B cell (primary cell): ENCODE measurements at regions not wholly inside any gene's neighbourhood (a gene's known extent, or its start where the extent isn't known, plus 50 kb on each side); places are given as distances from the start of the nearest gene placed in this dataset.

Experiments
- ATAC-seq: fragments of 200-7000 bp; cut with Tn5 transposase; one replicate; pipeline ENCODE4 v1.10.0; 2021; ENCODE audit warnings: low read depth, mild to moderate bottlenecking, moderate number of reproducible peaks, moderate library complexity
- CTCF ChIA-PET: fragments of 350-600 bp; sonication (Branson Sonifier 250); formaldehyde crosslinking; loops from one replicate; lab custom pipeline; 2021; ENCODE audit warnings: antibody characterized with exemption, inconsistent platforms; lab: Charles Lee
- POLR2A ChIA-PET: fragments of 350-600 bp; sonication (Branson Sonifier 250); formaldehyde crosslinking; loops from one replicate; lab custom pipeline; 2021; ENCODE audit warnings: antibody characterized with exemption; lab: Charles Lee
- DNase-seq: peaks from one replicate; pipeline ENCODE4 v3.0.0; 2013
- H2AFZ ChIP-seq: 2 replicates; pipeline ENCODE4 v1.6.1; 2012; ENCODE audit warnings: mild to moderate bottlenecking, low read depth, low read length; ENCODE audit not compliant: insufficient read depth, poor library complexity, severe bottlenecking
- H3K27ac ChIP-seq, 2 donors: 1 replicate in 1 of 2; 2 replicates in 1 of 2; pipeline ENCODE4 v1.5.1; 2012 to 2013; ENCODE audit warnings: low read length in 2 of 2, mild to moderate bottlenecking in 2 of 2, moderate library complexity in 1 of 2
- H3K27me3 ChIP-seq, 4 experiments: fragments of 200-600 bp in 1 of 4; sonication (generic) in 1 of 4; replicated peaks in 1 of 4; 1 replicate in 2 of 4; 2 replicates in 2 of 4; pipeline versions ENCODE4 v1.6.1 to v1.7.0; 2013 to 2016; ENCODE audit warnings: low read length in 3 of 4, mild to moderate bottlenecking in 2 of 4, mixed read lengths in 1 of 4, moderate library complexity in 1 of 4; ENCODE audit not compliant: insufficient read depth in 4 of 4, control insufficient read depth in 3 of 4; ENCODE audit errors: control extremely low read depth in 1 of 4
- H3K36me3 ChIP-seq, 2 experiments: replicated peaks in 1 of 2; 1 replicate in 1 of 2; 2 replicates in 1 of 2; pipeline versions ENCODE4 v1.6.1 to v1.7.1; 2013; ENCODE audit warnings: low read length in 1 of 2; ENCODE audit not compliant: insufficient read depth in 2 of 2, control insufficient read depth in 1 of 2; ENCODE audit errors: control extremely low read depth in 1 of 2, extremely low read depth in 1 of 2
- H3K4me1 ChIP-seq, 2 donors: fragments of 200-600 bp in 1 of 2; sonication (generic) in 1 of 2; 1 replicate in 1 of 2; 2 replicates in 1 of 2; pipeline versions ENCODE4 v1.5.1 to v1.6.1; 2013 to 2017; ENCODE audit warnings: low read length in 2 of 2; ENCODE audit not compliant: control insufficient read depth in 2 of 2, insufficient read depth in 2 of 2
- H3K4me2 ChIP-seq: replicated peaks from 2 replicates; pipeline ENCODE3; 2012; ENCODE audit warnings: mild to moderate bottlenecking, low read depth, low read length; ENCODE audit not compliant: poor library complexity, severe bottlenecking
- H3K4me3 ChIP-seq, 5 experiments: fragments of 200-600 bp in 1 of 5; sonication (generic) in 1 of 5; 1 replicate in 3 of 5; 2 replicates in 2 of 5; pipeline versions ENCODE4 v1.5.1 to v1.7.0; 2011 to 2016; ENCODE audit warnings: low read length in 4 of 5, mild to moderate bottlenecking in 4 of 5, low read depth in 2 of 5, control low read depth in 1 of 5, moderate library complexity in 1 of 5; ENCODE audit not compliant: insufficient read depth in 1 of 5; ENCODE audit errors: control extremely low read depth in 1 of 5, extremely low read depth in 1 of 5
- H3K79me2 ChIP-seq: fragments of 200-600 bp; sonication (generic); one replicate; pipeline ENCODE4 v1.6.0; 2016; ENCODE audit warnings: low read length; ENCODE audit not compliant: control insufficient read depth, insufficient read depth
- H3K9ac ChIP-seq: fragments of 200-600 bp; sonication (generic); 2 replicates; pipeline ENCODE4 v1.6.1; 2017; ENCODE audit warnings: mild to moderate bottlenecking, low read length, moderate library complexity
- H3K9me3 ChIP-seq, 3 donors: one replicate each; pipeline versions ENCODE4 v1.6.1 to v1.7.1; 2013; ENCODE audit warnings: low read length in 2 of 3; ENCODE audit not compliant: control insufficient read depth in 2 of 3, insufficient read depth in 1 of 3; ENCODE audit errors: control extremely low read depth in 1 of 3
- H4K20me1 ChIP-seq: 2 replicates; pipeline ENCODE4 v1.6.0; 2012; ENCODE audit warnings: mild to moderate bottlenecking, low read length; ENCODE audit not compliant: insufficient read depth, control insufficient read depth, poor library complexity, severe bottlenecking
- H3K27ac Mint-ChIP-seq: one replicate; pipeline ENCODE4 v1.8.0; 2021; ENCODE audit warnings: mixed read lengths
- H3K27me3 Mint-ChIP-seq: one replicate; pipeline ENCODE4 v1.8.0; 2021; ENCODE audit warnings: mixed read lengths
- H3K4me1 Mint-ChIP-seq: one replicate; pipeline ENCODE4 v1.8.0; 2021; ENCODE audit warnings: mixed read lengths
- H3K4me3 Mint-ChIP-seq: one replicate; pipeline ENCODE4 v1.8.0; 2021; ENCODE audit warnings: mixed read lengths
- H3K9me3 Mint-ChIP-seq: one replicate; pipeline ENCODE4 v1.8.0; 2022; ENCODE audit warnings: mixed read lengths; ENCODE audit not compliant: insufficient read depth
- CTCF ChIP-seq: fragments of 200-600 bp; IDR thresholded peaks from one replicate; pipeline ENCODE4 v1.8.0; 2022; ENCODE audit warnings: antibody characterized with exemption, mild to moderate bottlenecking
- EZH2 ChIP-seq: IDR thresholded peaks from 2 replicates; pipeline ENCODE4 v1.6.1; 2012; ENCODE audit warnings: borderline replicate concordance, low read depth, mild to moderate bottlenecking, moderate library complexity, low read length; ENCODE audit not compliant: insufficient read depth, poor library complexity, severe bottlenecking
- WGBS: methylation state at CpG from one replicate; pipeline ENCODE4 v1.1.5; 2013; ENCODE audit warnings: missing lambda C conversion rate; ENCODE audit not compliant: insufficient coverage; 5-methylcytosine and 5-hydroxymethylcytosine counted together
- intact Hi-C: fragments of 100-400 bp; cut with micrococcal nuclease; formaldehyde crosslinking; loops from one replicate; pipeline ENCODE4 v1.10.0; 2022

- peak overlapping the region; percentile 7 for H3K9ac ChIP-seq
- H3K9me3 Mint-ChIP-seq: no peaks in the 10 kb centered on the region
- H4K20me1 ChIP-seq: no peaks in the 10 kb centered on the region
- no peaks in the 10 kb centered on the region for H3K79me2 ChIP-seq
- H3K27me3 Mint-ChIP-seq: no peaks in the 10 kb centered on the region
- peak overlapping the region; percentile 66 for H3K4me2 ChIP-seq
- ChIA-PET POLR2A (no interaction called here), CTCF (interaction anchor here (1.4 to 3.1 kb wide), 3 partner anchors 15 to 314 kb away, joined by 7 to 12 read pairs (median 11); no protein-coding TSS in a partner anchor)
- H3K27me3 ChIP-seq: no peaks in the 10 kb centered on the region
- H3K4me3 Mint-ChIP-seq: peak overlapping the region; percentile 63
- H3K36me3 ChIP-seq: no peaks in the 10 kb centered on the region
- WGBS: 100% methylated on average over 1 of the region's 7 CpGs
- ATAC-seq: no peak
- H3K27ac Mint-ChIP-seq: peak overlapping the region; percentile 92
- peaks cover 84% of the 10 kb centered on the region in 2 donors for H3K4me1 ChIP-seq
- TF ChIP-seq CTCF: no peak
- no peak for TF ChIP-seq EZH2
- intact Hi-C loops: loop anchor here (1.0 to 10.0 kb wide), 4 partner anchors 167 to 1431 kb away; partner anchors contain the start of genes AKIRIN2 and UBE2J1
- H3K9me3 ChIP-seq: no peaks in the 10 kb centered on the region
- H3K4me3 ChIP-seq: no peak overlapping the region
- H3K27ac ChIP-seq: peak overlapping the region; percentile 63 to 91
- DNase-seq: peak; percentile 36
- peaks cover 89% of the 10 kb centered on the region for H3K4me1 Mint-ChIP-seq
- no peak overlapping the region for H2AFZ ChIP-seq
Observed at GRCh38 chr6:87923389-87924050, 124.1 kb upstream of the SPACA1 start.

- Histone ChIP-seq H3K4me1 (peaks cover 90% of the 10 kb centered on the region in 2 donors), H3K27me3 (no peaks in the 10 kb centered on the region), H3K9ac (peak overlapping the region; percentile 7), H3K4me2 (peak overlapping the region; percentile 66), H3K4me3 (no peak overlapping the region), H3K36me3 (no peaks in the 10 kb centered on the region), H3K79me2 (no peaks in the 10 kb centered on the region), H2AFZ (no peak overlapping the region), H3K9me3 (no peaks in the 10 kb centered on the region), H3K27ac (peak overlapping the region; percentile 63 to 91), H4K20me1 (no peaks in the 10 kb centered on the region)
- TF ChIP-seq CTCF: no peak
- no peak for TF ChIP-seq EZH2
- 0% methylated on average over 1 of the region's 2 CpGs for WGBS
- ATAC-seq (peak; percentile 77), DNase-seq (peak; percentile 86)
- ChIA-PET CTCF (interaction anchor here (1.1 to 3.5 kb wide), 6 partner anchors 14 to 315 kb away, joined by 3 to 17 read pairs (median 9); no protein-coding TSS in a partner anchor), POLR2A (interaction anchor here (0.5 kb wide), 1 partner anchor 253 kb away, joined by 4 read pairs; no protein-coding TSS in a partner anchor)
- no peaks in the 10 kb centered on the region for H3K27me3 Mint-ChIP-seq
- H3K27ac Mint-ChIP-seq: peak overlapping the region; percentile 92
- intact Hi-C loops: loop anchor here (1.0 to 10.0 kb wide), 4 partner anchors 166 to 1432 kb away; partner anchors contain the start of genes AKIRIN2 and UBE2J1
- H3K4me3 Mint-ChIP-seq: peak overlapping the region; percentile 63
- H3K4me1 Mint-ChIP-seq: peaks cover 91% of the 10 kb centered on the region
- no peaks in the 10 kb centered on the region for H3K9me3 Mint-ChIP-seq
Observed at GRCh38 chr6:87922947-87923330, 124.7 kb upstream of the SPACA1 start.
